ENCODE measurements at regions not wholly inside any gene's neighbourhood (a gene's known extent, or its start where the extent isn't known, plus 50 kb on each side); places are given as distances from the start of the nearest gene placed in this dataset.

GRCh38 chr5:21593261-21593660 lies 1259.9 kb downstream of the CDH12 start:
- Histone ChIP-seq H3K4me1 (ENCODE audit: control insufficient read depth, extremely low read depth, insufficient read depth, low read length) (no peaks in the 10 kb centered on the region), H3K9me1 (replicated peaks; ENCODE audit: control insufficient read depth, extremely low read depth, insufficient read depth, low read length) (no peaks in the 10 kb centered on the region), H3K9ac (replicated peaks; ENCODE audit: extremely low read depth, insufficient read depth, low read length) (no peak overlapping the region), H3K27ac (ENCODE audit: insufficient read depth, low read depth, low read length) (no peak overlapping the region), H3K9me3 (replicated peaks; ENCODE audit: control insufficient read depth, insufficient read depth, low read length) (no peaks in the 10 kb centered on the region), H3K79me2 (ENCODE audit: control insufficient read depth, insufficient read depth, low read length) (no peaks in the 10 kb centered on the region), H4K20me1 (replicated peaks; ENCODE audit: control insufficient read depth, extremely low read depth, insufficient read depth, low read length) (no peaks in the 10 kb centered on the region), H3K4me3 (replicated peaks in 1 of 3; ENCODE audit: insufficient read depth in 1 of 3, low read depth in 1 of 3, low read length in 3 of 3) (no peak overlapping the region), H3K36me3 (ENCODE audit: control insufficient read depth in 2 of 2, extremely low read depth in 1 of 2, insufficient read depth in 2 of 2, low read length in 2 of 2) (no peaks in the 10 kb centered on the region), H2AFZ (ENCODE audit: low read depth, low read length) (no peak overlapping the region), H3K4me2 (ENCODE audit: insufficient read depth, low read length) (no peak overlapping the region), H3K27me3 (ENCODE audit: control insufficient read depth in 2 of 2, insufficient read depth in 2 of 2, low read length in 2 of 2) (no peaks in the 10 kb centered on the region)
- dilution Hi-C loops (cut with MboI; ENCODE audit: extremely low pct_ligation_motif_present, low sequenced_read_pairs) = no loop called here
- TF ChIP-seq EZH2 (IDR thresholded peaks at IDR 0.05; ENCODE audit: borderline replicate concordance, low read depth, low read length, severe bottlenecking) (no peak), POLR2A (IDR thresholded peaks at IDR 0.05; ENCODE audit: low read depth, low read length) (no peak)
- DNase-seq (ENCODE audit: low read depth, low spot score) (no peak), FAIRE-seq (no peak)
- intact Hi-C loops (cut with micrococcal nuclease) = no loop called here
- ChIA-PET CTCF (interaction anchor here (1.1 kb wide), 1 partner anchor 11 kb away, joined by 3 read pairs; no protein-coding TSS in a partner anchor), POLR2A (no interaction called here)
- BruUV-seq (replicated peaks) = no TSS peak

GRCh38 chr5:21581508-21581907 lies 1271.6 kb downstream of the CDH12 start:
- no peaks in the 10 kb centered on the region for H3K79me2 ChIP-seq (ENCODE audit: control insufficient read depth, insufficient read depth, low read length)
- H4K20me1 ChIP-seq (replicated peaks; ENCODE audit: control insufficient read depth, extremely low read depth, insufficient read depth, low read length) = no peaks in the 10 kb centered on the region
- dilution Hi-C loops (cut with MboI; ENCODE audit: extremely low pct_ligation_motif_present, low sequenced_read_pairs) = no loop called here
- H3K4me2 ChIP-seq (ENCODE audit: insufficient read depth, low read length) = no peak overlapping the region
- no peak for DNase-seq (ENCODE audit: low read depth, low spot score)
- no peaks in the 10 kb centered on the region for H3K9me3 ChIP-seq (replicated peaks; ENCODE audit: control insufficient read depth, insufficient read depth, low read length)
- no TSS peak for BruUV-seq (replicated peaks)
- FAIRE-seq = no peak
- H3K4me3 ChIP-seq (replicated peaks in 1 of 3; ENCODE audit: insufficient read depth in 1 of 3, low read depth in 1 of 3, low read length in 3 of 3) = no peak overlapping the region
- no peaks in the 10 kb centered on the region for H3K9me1 ChIP-seq (replicated peaks; ENCODE audit: control insufficient read depth, extremely low read depth, insufficient read depth, low read length)
- H3K27me3 ChIP-seq (ENCODE audit: control insufficient read depth in 2 of 2, insufficient read depth in 2 of 2, low read length in 2 of 2) = no peaks in the 10 kb centered on the region
- intact Hi-C loops (cut with micrococcal nuclease) = no loop called here
- CTCF ChIA-PET = interaction anchor here (1.4 kb wide), 1 partner anchor 12 kb away, joined by 3 read pairs; no protein-coding TSS in a partner anchor
- no peak overlapping the region for H3K9ac ChIP-seq (replicated peaks; ENCODE audit: extremely low read depth, insufficient read depth, low read length)
- POLR2A ChIA-PET = no interaction called here
- TF ChIP-seq POLR2A (IDR thresholded peaks at IDR 0.05; ENCODE audit: low read depth, low read length) = no peak
- H2AFZ ChIP-seq (ENCODE audit: low read depth, low read length) = no peak overlapping the region
- H3K4me1 ChIP-seq (ENCODE audit: control insufficient read depth, extremely low read depth, insufficient read depth, low read length) = no peaks in the 10 kb centered on the region
- no peak overlapping the region for H3K27ac ChIP-seq (ENCODE audit: insufficient read depth, low read depth, low read length)
- no peaks in the 10 kb centered on the region for H3K36me3 ChIP-seq (ENCODE audit: control insufficient read depth in 2 of 2, extremely low read depth in 1 of 2, insufficient read depth in 2 of 2, low read length in 2 of 2)

Measured in endothelial cell of umbilical vein (primary cell).